Panc1 (cell line): ENCODE measurements at regions not wholly inside any gene's neighbourhood (a gene's known extent, or its start where the extent isn't known, plus 50 kb on each side); places are given as distances from the start of the nearest gene placed in this dataset.

Experiments
- ATAC-seq: fragments of 200-7000 bp; cut with Tn5 transposase; 2 replicates; pipeline ENCODE4 v1.9.1; 2020; ENCODE audit warnings: mild to moderate bottlenecking, moderate library complexity
- BruUV-seq: library from RNA; stranded (reverse); fragments of 400-500 nt; replicated peaks from 2 replicates; lab custom pipeline; 2021; lab: Mats Ljungman, UMichigan
- CTCF ChIA-PET: fragments of 300-600 bp; sonication (Branson Sonifier 250); formaldehyde crosslinking; loops from one replicate; lab custom pipeline; 2022; ENCODE audit warnings: antibody characterized with exemption; lab: Charles Lee
- POLR2A ChIA-PET: fragments of 300-600 bp; sonication (Branson Sonifier 250); formaldehyde crosslinking; loops from one replicate; lab custom pipeline; 2022; ENCODE audit warnings: antibody characterized with exemption; lab: Charles Lee
- DNase-seq: peaks from one replicate; pipeline ENCODE4 v3.0.0-alpha.2; 2010; ENCODE audit warnings: low read depth, low spot score
- H3K27ac ChIP-seq: 2 replicates; pipeline ENCODE4 v1.5.1; 2011; ENCODE audit warnings: mild to moderate bottlenecking, low read length, inconsistent platforms
- H3K27me3 ChIP-seq: fragments of 200-500 bp; sonication (Bioruptor generic); 2 replicates; pipeline ENCODE4 v1.6.0; 2014; ENCODE audit warnings: low read length, inconsistent platforms; ENCODE audit not compliant: control insufficient read depth, insufficient read depth
- H3K36me3 ChIP-seq: fragments of 200-500 bp; sonication (Bioruptor generic); 2 replicates; pipeline ENCODE4 v1.5.1; 2014; ENCODE audit warnings: inconsistent platforms, mild to moderate bottlenecking, low read length, moderate library complexity; ENCODE audit not compliant: control insufficient read depth, insufficient read depth
- H3K4me1 ChIP-seq: 2 replicates; pipeline ENCODE4 v1.5.1; 2011; ENCODE audit warnings: inconsistent platforms, mild to moderate bottlenecking, low read length, moderate library complexity; ENCODE audit not compliant: control insufficient read depth, insufficient read depth
- H3K4me3 ChIP-seq, 2 experiments: 2 replicates each; pipeline ENCODE4 v1.5.1; 2011 to 2012; ENCODE audit warnings: low read depth in 2 of 2, low read length in 2 of 2, mild to moderate bottlenecking in 2 of 2, inconsistent platforms in 1 of 2, moderate library complexity in 1 of 2
- H3K9me3 ChIP-seq: fragments of 200-500 bp; sonication (Bioruptor generic); 2 replicates; pipeline ENCODE4 v1.5.1; 2014; ENCODE audit warnings: low read depth, mild to moderate bottlenecking, inconsistent platforms, low read length, moderate library complexity; ENCODE audit not compliant: control insufficient read depth, insufficient read depth
- CTCF ChIP-seq: fragments of 450-650 bp; IDR thresholded peaks from 2 replicates; pipeline ENCODE4 v1.5.1; 2017; ENCODE audit warnings: mild to moderate bottlenecking
- POLR2AphosphoS5 ChIP-seq: IDR thresholded peaks from 2 replicates; pipeline ENCODE4 v1.6.1; 2012; ENCODE audit warnings: mild to moderate bottlenecking, low read depth, low read length, moderate library complexity
- REST ChIP-seq, 2 experiments: IDR thresholded peaks; 2 replicates each; pipeline ENCODE4 v1.6.1; 2011 to 2012; ENCODE audit warnings: low read depth in 2 of 2, control low read depth in 1 of 2, low read length in 1 of 2, mild to moderate bottlenecking in 1 of 2, moderate library complexity in 1 of 2; ENCODE audit not compliant: insufficient read depth in 1 of 2
- SIN3A ChIP-seq: IDR thresholded peaks from 2 replicates; pipeline ENCODE4 v1.6.1; 2012; ENCODE audit warnings: low read depth, mild to moderate bottlenecking, low read length, moderate library complexity, borderline replicate concordance; ENCODE audit not compliant: insufficient read depth
- TCF7L2 ChIP-seq: IDR thresholded peaks from 2 replicates; pipeline ENCODE4 v1.6.1; 2011; ENCODE audit warnings: mild to moderate bottlenecking, low read depth, low read length, inconsistent platforms
- in situ Hi-C: cut with HindIII; loops from 2 replicates; pipeline ENCODE4 v1.10.0; 2016; ENCODE audit warnings: low sequenced_read_pairs, low pct_unique_long_range_greater_than_20kb
- intact Hi-C: fragments of 100-400 bp; cut with micrococcal nuclease; formaldehyde crosslinking; loops from one replicate; pipeline ENCODE4 v1.10.0; 2022; ENCODE audit not compliant: unreplicated experiment

DNA sequence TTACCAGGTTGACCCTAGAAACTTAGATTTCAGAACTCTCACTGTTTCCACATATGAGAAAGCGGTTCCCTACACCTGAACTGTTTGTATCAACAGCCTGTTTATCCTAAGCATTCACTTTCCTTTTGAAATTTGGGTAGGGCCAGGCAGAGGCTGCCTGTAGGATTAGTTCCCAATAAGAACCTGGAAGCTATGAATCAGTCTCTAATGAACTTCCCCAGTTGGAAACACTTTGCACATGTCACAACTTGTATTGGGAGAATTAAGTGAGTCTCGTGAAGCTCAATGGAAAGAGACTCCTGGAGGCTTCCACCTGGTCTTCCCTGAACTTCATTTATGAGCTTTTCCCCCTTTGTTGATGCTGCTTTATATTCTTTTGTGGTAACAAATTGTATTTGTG, 486.6 kb upstream of the HS6ST1 start:
- ChIA-PET CTCF (no interaction called here), POLR2A (no interaction called here)
- in situ Hi-C loops, result no loop called here
- intact Hi-C loops, result no loop called here
- peaks cover 5% of the 10 kb centered on the region for H3K27me3 ChIP-seq
- ATAC-seq (no peak), DNase-seq (no peak)
- H3K36me3 ChIP-seq, result no peaks in the 10 kb centered on the region
- TF ChIP-seq CTCF, result no peak
- no peak for TF ChIP-seq SIN3A
- TF ChIP-seq TCF7L2, result no peak
- TF ChIP-seq POLR2AphosphoS5, result no peak
- TF ChIP-seq REST (IDR thresholded peaks at IDR 0.05; ENCODE audit: insufficient read depth in 1 of 2, low read depth in 2 of 2, low read length in 1 of 2), result no peak
- BruUV-seq, result no TSS peak
- no peaks in the 10 kb centered on the region for H3K9me3 ChIP-seq
- no peak overlapping the region for H3K4me3 ChIP-seq
- H3K27ac ChIP-seq, result no peak overlapping the region
- no peaks in the 10 kb centered on the region for H3K4me1 ChIP-seq

DNA sequence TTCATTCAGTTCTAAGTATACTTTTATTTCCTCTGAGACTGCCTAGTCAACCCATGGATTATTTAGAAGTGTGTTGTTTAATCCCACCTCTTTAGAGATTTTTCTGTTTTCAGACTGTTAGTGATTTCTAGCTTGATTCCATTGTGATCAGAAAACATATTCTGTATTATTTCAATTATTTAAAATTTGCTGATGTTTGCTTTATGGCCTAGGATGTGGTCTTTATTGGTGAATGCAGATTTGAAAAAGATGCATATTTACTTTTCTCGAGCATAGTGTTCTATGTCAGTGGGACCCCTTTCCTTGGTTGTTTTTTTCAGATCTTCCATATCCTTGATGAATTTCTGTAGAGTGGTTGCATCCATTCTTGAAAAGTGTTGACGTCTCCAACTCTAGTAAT, 487.2 kb upstream of the HS6ST1 start:
- intact Hi-C loops (no loop called here), in situ Hi-C loops (no loop called here)
- POLR2A ChIA-PET, result no interaction called here

More for the DNA sequence above, 487.2 kb upstream of the HS6ST1 start:
- DNase-seq (no peak), ATAC-seq (no peak)
- Histone ChIP-seq H3K4me1 (no peaks in the 10 kb centered on the region), H3K9me3 (no peaks in the 10 kb centered on the region), H3K27me3 (peaks cover 5% of the 10 kb centered on the region), H3K4me3 (no peak overlapping the region), H3K27ac (no peak overlapping the region), H3K36me3 (no peaks in the 10 kb centered on the region)
- TF ChIP-seq TCF7L2, result no peak
- TF ChIP-seq CTCF, result no peak
- no peak for TF ChIP-seq POLR2AphosphoS5
- TF ChIP-seq REST (IDR thresholded peaks at IDR 0.05; ENCODE audit: insufficient read depth in 1 of 2, low read depth in 2 of 2, low read length in 1 of 2), result no peak
- TF ChIP-seq SIN3A, result no peak
- no TSS peak for BruUV-seq
- CTCF ChIA-PET, result no interaction called here
